Brain microvascular endothelial cell (primary cell): ENCODE measurements at regions not wholly inside any gene's neighbourhood (a gene's known extent, or its start where the extent isn't known, plus 50 kb on each side); places are given as distances from the start of the nearest gene placed in this dataset.

Source experiments
- DNase-seq: peaks from one replicate; pipeline ENCODE4 v3.0.0-alpha.2; 2020
- H3K27ac ChIP-seq: fragments of 250-450 bp; sonication (Bioruptor Pico); 2 replicates; pipeline ENCODE4 v1.5.1; 2020; ENCODE audit warnings: mild to moderate bottlenecking, moderate library complexity
- H3K27me3 ChIP-seq: fragments of 250-450 bp; sonication (Bioruptor Pico); replicated peaks from 2 replicates; pipeline ENCODE4 v1.5.1; 2020; ENCODE audit warnings: mild to moderate bottlenecking
- H3K36me3 ChIP-seq: fragments of 250-450 bp; sonication (Bioruptor Pico); replicated peaks from 2 replicates; pipeline ENCODE4 v1.5.1; 2020; ENCODE audit warnings: mild to moderate bottlenecking
- H3K4me3 ChIP-seq: 2 replicates; pipeline ENCODE4 v1.5.1; 2011; ENCODE audit warnings: low read depth, mild to moderate bottlenecking, control low read depth, low read length, moderate library complexity
- in situ Hi-C: cut with HindIII; loops from 2 replicates; pipeline ENCODE4 v1.10.0; 2017; ENCODE audit warnings: low sequenced_read_pairs, low pct_ligation_motif_present
- TF ChIP-seq, protein P1 (sequence below): IDR thresholded peaks from 2 replicates; pipeline ENCODE4 v1.5.1; 2011; ENCODE audit warnings: low read depth, mild to moderate bottlenecking, moderate library complexity, low read length, control low read depth, inconsistent platforms; ENCODE audit errors: missing control alignments

DNA sequence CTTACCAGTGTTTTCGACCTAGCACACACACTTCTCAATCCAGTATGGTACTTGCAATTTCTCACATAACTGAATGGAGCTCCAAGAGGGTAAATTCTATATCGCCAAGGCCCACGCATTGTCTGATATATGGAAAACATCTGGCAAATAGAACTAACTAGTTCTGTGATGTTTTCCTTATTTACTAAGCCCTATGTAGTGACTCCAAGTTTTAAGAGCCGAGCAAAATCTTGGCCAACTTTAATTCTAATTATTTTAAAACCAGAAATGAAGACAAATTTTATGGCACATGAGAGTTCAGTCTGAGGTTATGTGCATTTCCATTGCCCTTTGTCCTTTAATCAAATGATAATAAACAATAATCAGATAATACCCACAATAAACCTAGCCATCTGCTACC is 1119.7 kb upstream of the CNTNAP5 start:
- TF ChIP-seq, protein P1, sequence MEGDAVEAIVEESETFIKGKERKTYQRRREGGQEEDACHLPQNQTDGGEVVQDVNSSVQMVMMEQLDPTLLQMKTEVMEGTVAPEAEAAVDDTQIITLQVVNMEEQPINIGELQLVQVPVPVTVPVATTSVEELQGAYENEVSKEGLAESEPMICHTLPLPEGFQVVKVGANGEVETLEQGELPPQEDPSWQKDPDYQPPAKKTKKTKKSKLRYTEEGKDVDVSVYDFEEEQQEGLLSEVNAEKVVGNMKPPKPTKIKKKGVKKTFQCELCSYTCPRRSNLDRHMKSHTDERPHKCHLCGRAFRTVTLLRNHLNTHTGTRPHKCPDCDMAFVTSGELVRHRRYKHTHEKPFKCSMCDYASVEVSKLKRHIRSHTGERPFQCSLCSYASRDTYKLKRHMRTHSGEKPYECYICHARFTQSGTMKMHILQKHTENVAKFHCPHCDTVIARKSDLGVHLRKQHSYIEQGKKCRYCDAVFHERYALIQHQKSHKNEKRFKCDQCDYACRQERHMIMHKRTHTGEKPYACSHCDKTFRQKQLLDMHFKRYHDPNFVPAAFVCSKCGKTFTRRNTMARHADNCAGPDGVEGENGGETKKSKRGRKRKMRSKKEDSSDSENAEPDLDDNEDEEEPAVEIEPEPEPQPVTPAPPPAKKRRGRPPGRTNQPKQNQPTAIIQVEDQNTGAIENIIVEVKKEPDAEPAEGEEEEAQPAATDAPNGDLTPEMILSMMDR, result no peak
- Histone ChIP-seq H3K36me3 (no peaks in the 10 kb centered on the region), H3K27ac (no peak overlapping the region), H3K27me3 (no peaks in the 10 kb centered on the region), H3K4me3 (no peak overlapping the region)
- DNase-seq, result no peak
- in situ Hi-C loops, result no loop called here

DNA sequence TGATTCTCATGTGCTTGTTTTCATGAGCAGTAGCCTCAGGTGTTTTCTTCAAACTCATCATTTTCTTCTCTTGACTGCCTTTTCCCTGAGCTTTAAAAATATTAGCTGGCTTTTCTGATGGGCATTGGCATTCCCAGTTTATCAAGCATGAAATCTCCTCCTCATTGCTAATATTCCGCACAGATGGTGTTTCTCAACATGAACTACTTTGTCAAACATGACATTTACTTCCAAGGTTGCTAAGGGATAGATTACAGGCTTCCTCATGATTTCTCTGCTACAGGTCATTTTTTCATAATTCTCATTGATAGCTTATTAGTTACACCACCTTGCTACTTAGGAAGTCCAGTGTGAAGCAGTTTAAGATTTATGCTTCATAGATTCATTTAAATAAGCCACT is 1116.9 kb upstream of the CNTNAP5 start:
- TF ChIP-seq, protein P1, result no peak
- H3K36me3 ChIP-seq, result no peaks in the 10 kb centered on the region
- no peak overlapping the region for H3K27ac ChIP-seq
- in situ Hi-C loops, result no loop called here
- no peaks in the 10 kb centered on the region for H3K27me3 ChIP-seq
- no peak overlapping the region for H3K4me3 ChIP-seq
- DNase-seq, result no peak

DNA sequence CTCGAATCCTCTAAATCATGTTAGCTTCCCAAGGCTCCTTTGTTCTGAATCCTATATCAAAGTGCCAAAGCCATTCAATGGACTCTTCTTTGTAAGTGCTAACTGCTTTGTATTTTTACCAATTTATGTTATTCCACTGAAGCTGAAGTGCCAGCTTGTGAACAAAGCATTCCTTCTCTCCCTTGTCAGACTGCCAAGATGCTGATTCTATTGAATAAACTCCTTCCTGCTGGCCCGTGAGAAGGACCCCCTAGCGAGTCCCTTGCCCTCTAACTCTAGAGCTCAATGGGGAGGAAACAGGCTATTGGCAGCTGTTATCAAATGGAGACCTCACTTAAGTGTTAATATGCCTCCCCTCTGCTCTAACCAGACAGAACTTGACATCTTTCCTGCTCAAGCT is 1097.9 kb upstream of the CNTNAP5 start:
- H3K27me3 ChIP-seq, result no peaks in the 10 kb centered on the region
- H3K36me3 ChIP-seq, result no peaks in the 10 kb centered on the region
- no peak overlapping the region for H3K27ac ChIP-seq
- TF ChIP-seq, protein P1, result no peak
- in situ Hi-C loops, result no loop called here
- H3K4me3 ChIP-seq, result no peak overlapping the region
- no peak for DNase-seq

DNA sequence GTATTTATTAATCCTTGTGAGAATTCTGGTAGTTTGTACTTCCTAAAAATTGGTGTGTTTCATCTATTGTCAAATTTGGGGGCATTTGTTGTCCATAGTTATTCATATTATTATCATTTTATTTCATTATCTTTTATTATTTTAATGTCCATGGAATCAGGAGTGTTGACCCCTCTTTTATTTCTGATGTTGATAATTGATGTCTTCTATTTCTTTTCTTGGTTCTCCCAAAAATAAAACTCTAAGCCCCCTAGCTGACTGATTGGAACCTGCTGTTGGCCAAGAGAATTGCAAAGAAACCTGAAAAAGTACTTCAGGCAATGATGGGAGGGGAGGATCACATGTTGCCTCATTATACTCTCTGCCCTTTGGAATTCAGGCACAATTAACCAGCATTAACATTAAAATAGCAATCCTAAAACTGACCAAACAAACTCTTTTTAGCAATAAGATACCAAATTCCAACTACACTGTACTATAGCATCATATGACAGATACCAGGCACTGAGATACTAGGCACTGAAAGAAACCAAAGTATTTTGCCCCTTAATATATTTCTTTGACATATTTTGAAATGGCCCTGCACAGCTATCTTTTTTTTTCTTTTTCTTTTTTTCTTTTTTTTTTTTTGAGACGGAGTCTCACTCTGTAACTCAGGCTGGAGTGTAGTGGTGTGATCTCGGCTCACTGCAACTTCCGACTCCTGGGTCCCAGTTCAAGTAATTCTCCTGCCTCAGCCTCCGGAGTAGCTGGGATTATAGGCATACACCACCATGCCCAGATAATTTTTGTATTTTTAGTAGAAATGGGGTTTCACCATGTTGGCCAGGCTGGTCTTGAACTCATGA is 1097.2 kb upstream of the CNTNAP5 start:
- TF ChIP-seq, protein P1, result no peak
- Histone ChIP-seq H3K36me3 (no peaks in the 10 kb centered on the region), H3K27me3 (no peaks in the 10 kb centered on the region), H3K27ac (no peak overlapping the region), H3K4me3 (no peak overlapping the region)
- in situ Hi-C loops, result no loop called here
- DNase-seq, result no peak

DNA sequence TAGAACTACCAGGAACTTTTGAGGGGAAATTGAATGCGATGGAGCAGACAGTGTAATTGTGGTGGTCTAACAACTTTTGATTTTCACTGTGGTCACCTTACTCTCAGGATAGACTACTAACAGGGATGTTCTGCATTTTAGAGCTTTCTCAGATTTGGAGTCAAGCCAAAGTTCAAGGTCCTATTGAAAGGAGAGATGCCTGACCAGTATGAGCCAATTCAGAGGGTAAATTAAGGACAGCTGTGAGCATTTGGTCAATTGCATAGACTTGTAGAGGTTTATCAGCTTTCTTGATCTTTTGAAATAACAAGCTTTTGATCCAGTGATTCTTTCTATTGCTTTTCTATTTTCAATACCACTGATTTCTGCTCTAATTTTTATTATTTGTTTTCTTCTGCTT is 1095.7 kb upstream of the CNTNAP5 start:
- DNase-seq, result no peak
- in situ Hi-C loops, result no loop called here
- TF ChIP-seq, protein P1, result no peak
- Histone ChIP-seq H3K27ac (no peak overlapping the region), H3K4me3 (no peak overlapping the region), H3K27me3 (no peaks in the 10 kb centered on the region), H3K36me3 (no peaks in the 10 kb centered on the region)

DNA sequence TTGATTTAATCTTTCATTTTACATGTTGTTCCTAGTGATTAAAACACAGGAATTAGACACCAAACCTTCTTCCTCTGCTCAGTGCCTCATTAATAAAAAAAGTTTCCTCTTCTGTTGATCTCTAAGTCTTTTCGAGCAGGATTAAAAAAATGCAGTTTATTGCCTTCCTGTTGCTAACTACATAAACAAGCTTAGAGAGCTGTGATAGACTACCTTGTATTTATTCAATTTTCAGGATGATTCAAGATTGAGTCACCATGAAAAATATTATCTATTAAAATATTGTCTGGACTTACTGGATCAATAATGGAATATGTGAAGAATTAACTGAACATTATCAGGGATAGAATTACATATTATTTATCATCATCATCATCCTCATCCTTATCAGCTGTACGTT is 1089.6 kb upstream of the CNTNAP5 start:
- DNase-seq, result no peak
- TF ChIP-seq, protein P1, result no peak
- in situ Hi-C loops, result no loop called here
- Histone ChIP-seq H3K27ac (no peak overlapping the region), H3K27me3 (no peaks in the 10 kb centered on the region), H3K4me3 (no peak overlapping the region), H3K36me3 (no peaks in the 10 kb centered on the region)
